GM21619 (cell line): ENCODE measurements at regions not wholly inside any gene's neighbourhood (a gene's known extent, or its start where the extent isn't known, plus 50 kb on each side); places are given as distances from the start of the nearest gene placed in this dataset.
"Not testable (repeated sequence)": the region's sequence is repeated elsewhere in the genome, so short reads cannot be mapped to it uniquely, and the experiment has no call there.

ENCODE experiments used
- ATAC-seq: cut with Tn5 transposase; IDR thresholded peaks from one replicate; pipeline ENCODE4 v1.9.1; 2021; ENCODE audit not compliant: unreplicated experiment

DNA sequence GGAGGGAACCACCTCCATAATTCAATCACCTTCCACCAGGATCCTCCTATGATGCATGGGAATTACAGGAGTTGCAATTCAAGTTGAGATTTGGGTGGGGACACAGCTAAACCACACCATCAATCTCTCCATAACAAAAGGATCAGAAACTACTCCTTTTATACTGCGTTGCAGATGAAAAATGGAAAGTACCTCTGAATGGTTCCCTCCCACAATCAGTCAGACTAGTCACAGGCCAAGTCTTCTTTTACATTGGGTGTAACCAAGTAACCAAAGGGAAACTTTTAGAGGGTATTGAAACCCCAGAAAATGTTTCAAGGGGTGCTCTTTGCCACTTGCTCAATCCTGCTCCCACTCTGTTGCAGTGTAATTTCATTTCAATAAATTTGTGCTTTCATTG lies 504.3 kb upstream of the CNTN3 start:
- no peak for ATAC-seq

DNA sequence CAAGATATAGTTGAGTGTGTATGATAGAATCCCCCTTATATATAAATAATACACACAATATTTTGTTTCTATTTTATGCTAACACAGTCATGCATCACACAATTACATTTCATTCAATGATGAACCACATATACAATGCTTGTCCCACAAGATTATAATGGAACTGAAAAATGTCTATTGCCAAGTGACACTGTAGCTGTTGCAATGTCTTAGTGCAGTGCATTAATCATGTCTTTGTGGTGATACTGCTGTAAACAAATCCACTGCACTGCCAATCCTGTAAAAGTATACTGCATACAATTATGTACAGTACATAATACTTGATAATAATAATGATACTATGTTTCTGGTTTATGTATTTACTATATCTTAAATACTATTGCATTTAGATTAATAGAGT lies 512.1 kb upstream of the CNTN3 start:
- ATAC-seq, result no peak

DNA sequence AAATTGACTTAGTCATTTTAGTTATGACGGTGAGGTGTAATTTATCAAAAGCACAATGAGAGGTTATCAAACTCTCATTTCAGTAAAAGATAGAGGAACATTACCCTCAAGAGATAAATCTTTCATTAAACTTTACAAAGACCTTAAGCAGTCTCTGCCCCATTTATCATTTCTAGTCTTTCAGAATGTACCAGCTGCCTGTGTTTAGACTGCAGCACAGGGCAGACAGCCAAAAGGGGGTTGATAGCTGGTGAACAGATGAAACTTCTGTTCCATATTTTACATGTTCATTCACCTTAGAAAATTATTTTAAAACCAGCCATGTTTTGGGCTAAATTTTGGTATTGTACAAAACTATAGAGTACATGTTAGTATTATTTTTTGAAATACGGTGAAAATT lies 514.6 kb upstream of the CNTN3 start:
- no peak for ATAC-seq

DNA sequence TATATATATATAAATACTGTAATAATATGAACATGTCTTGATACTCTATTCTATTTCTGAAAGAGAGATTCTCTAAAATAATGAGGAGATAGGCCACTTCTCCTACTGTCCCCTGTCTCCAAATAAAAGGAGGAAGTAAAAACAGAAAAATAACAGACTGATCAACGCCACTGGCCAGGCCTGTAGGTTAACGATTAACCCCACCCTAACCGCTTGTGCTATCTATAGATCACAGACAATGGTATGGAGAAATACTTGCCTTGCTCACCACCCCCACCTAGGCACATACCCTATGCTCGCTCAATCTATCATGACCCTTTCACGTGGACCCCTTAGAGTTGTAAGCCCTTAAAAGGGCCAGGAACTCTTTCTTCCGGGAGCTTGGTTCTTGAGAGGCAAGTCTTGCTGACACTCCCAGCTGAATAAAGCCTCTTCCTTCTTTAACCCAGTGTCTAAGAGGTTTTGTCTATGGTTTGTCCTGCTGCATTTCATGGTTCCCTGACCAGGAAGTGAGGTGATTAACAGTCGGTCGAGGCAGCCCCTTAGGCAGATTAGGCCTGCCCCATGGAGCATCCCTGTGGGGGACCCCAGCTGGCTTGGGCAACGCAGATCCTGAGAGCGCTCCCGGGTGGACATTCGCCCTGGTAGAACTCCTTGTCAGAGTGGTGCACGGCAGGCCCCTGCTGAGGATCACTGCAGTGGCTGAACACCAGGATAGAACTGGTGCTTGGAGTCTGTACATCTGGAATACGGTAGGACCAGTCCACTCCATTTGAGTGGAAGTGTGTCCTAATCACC lies 521.8 kb upstream of the CNTN3 start:
- no peak for ATAC-seq

DNA sequence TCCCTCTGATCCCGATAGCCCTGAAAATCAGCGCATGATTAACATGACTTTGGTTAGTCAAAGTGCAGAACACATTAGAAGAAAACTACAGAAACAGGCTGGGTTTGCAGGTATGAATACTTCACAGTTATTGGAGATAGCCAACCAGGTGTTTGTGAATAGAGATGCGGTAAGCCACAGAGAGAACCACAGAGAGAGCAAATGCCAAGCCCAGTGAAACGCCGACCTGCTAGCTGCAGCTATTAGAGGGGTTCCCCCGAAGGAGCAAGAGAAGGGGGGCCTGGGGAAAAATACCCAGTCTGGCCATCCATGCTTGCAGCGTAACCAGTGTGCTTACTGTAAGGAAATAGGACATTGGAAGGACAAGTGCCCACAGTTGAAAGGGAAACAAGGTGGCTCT lies 523.9 kb upstream of the CNTN3 start:
- no peak for ATAC-seq

DNA sequence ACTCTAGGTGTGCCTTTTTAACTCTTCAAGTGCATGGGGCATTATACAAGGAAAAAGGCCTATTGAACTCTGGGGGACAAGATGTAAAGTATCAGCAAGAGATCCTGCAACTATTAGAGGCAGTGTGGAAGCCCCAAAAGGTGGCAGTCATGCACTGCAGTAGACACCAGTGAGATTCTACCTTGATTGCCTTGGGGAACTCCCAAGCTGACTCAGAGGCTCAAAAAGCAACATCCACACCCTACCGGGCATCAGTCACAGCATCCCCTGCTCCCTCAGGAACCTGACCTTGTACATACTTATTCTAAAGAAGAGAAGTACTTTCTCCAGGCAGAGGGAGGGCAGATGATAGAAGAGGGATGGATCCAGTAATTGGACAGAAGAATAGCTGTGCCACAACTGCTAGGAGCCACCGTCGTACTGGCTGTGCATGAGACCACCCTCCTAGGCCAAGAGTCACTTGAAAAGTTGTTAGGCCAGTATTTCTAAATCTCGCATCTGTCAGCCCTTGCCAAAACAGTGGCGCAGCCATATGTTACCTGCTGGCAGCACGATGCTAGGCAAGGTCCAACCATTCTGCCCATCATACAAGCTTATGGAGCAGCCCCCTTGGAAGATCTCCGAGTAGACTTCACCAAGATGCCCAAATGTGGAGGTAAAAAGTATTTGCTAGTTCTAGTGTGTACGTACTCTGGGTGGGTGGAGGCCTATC lies 523.1 kb upstream of the FRG2C start:
- no peak for ATAC-seq

DNA sequence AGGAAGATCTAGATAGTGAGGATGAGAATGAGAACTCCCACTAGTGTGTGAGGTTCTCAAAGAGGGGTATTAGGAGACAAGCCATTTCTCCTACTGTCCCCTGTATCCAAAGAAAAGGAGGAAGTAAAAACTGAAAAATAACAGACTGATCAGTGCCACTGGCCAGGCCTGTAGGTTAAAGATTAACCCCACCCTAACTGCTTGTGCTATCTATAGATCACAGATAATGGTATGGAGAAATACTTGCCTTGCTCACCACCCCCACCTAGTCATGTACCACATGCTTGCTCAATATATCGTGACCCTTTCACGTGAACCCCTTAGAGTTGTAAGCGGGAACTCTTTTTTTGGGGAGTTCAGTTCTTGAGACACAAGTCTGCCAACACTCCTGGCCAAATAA lies 519.7 kb upstream of the FRG2C start:
- no peak for ATAC-seq

DNA sequence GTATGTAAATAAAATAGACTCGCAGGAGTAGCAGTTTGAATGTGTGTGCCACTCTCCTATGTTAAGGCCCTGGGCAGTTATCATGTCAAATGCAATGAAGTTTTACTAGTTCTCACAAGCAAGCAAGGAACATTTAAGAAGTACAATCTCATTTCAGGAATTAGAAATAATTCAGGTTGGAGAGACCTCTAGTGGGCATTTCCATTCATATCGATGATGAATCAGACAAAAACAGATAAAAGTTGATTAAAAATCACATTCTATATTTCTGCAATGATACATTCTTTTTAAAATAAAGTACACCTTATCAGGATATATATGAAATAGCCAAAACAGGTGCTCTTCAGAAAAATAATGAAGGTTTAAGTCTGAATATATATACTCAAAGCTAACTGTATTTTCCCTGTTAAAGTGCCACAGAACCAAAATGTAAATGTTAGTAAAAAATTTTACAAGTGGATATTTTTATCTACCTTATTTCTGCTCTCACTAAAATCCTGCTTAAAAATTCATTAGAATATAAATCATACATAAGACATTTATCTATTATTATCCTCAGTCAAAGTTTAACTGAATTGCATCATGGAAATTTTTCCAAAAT lies 492.4 kb upstream of the FRG2C start:
- no peak for ATAC-seq

DNA sequence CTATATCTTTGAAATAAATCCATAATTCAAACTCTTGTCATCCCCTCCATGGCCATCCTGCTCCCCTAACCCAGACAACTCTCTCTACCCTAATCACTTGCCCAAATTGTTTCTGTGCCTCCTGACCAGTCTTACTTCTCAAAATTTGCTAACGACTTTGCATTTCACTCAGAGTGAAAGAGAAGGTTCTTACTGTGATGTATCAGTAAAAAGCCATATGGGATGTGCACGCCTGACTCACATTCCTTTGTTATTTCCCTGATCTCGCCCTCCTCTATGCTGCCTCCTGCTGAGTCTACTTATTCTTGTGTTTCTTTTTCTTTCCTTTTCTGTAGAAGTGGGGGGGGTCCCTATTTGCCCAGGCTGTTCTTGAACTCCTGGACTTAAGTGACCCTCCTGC lies 487.2 kb upstream of the FRG2C start:
- no peak for ATAC-seq

DNA sequence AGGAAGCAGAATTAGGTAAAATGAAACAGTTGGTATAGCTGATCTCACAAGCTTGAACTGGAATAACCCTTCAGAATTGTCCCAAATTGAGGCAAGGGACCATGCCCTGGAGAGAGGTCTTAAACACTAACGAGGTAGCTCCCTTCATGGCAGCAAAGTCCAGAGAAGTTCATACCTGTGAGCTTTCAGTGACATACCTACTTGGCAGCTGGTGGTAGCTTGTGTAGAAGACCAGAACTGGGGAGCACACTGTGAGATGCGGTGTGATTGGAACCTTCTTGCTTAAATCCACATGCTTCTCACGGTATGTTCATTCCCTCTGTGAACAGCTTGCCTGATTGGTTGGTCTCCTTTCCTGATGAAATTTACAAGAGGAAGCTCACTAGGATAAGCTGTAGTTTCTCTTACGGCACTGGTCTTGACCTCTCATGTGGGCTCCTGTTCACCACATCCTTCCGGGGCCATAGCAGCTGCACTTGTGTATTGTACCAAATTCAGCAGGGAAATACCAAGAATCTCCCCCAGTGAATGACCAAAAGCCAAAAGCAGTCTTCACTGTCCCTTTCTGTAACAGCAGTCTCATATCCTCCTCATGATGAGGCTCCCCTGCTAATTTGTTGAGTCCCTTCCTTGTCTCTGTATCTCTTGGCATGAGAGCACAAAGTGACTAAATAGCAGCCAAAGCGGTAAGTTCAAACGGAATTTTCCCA lies 483.7 kb upstream of the FRG2C start:
- peak; percentile 67 for ATAC-seq

DNA sequence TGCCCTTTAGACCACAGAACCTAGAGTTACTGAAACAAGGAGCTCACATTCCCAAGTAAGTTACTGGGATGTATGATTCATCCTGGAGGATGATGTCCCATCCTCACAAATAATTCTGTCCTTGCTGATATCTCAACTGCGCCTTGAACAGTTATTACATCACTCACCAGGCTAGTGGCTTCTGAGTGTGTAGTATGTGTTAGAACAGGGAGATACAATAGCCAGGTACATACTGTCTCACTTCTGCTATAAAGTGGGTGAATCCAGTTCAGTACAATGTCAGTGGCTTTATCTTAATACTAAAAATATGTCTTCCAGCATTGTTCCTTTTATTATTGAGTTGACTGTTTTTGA lies 483.2 kb upstream of the FRG2C start:
- no peak for ATAC-seq

DNA sequence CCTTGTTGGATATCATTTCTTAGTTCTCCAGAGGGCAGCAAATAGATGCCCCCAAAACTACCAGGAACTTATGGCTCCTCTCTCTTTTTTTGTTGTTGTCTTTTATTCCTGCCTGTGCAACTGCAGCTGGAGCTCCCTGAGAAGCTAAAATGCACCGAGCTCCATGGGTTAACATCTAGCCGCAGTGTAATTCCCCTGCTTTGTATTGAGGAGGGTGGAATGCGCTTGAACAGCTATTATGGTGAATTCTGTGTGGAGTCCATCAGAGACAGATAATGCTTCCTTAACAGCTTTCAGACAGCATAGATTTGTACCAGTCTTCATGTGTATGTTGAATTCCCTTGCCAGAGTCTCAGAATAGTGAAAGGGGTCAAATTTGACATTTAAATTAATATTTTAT lies 475.2 kb upstream of the FRG2C start:
- no peak for ATAC-seq

DNA sequence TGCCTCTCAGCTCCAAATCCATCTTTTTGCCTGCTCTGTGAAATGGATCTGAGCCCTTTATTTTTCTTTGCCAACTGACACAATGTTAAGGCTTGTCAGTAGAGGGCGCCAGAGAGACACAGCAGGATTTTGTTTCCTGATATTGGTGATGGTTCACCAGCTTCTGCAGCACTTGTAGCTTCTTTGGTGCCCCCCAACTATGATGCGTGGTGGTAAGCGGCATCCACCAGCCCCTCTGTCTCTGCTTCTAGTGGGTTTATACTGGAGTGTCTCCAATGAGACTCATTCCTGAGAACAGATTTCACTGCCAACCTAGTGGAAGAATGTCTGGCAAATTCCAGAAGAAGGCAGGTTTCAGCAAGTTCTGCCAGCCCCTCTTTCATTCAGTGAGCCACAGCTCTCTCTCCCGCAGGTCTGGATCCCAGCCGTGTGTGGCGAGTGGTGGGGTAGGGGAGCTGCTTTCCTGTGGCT lies 471.9 kb upstream of the FRG2C start:
- ATAC-seq, result peak; percentile 69

DNA sequence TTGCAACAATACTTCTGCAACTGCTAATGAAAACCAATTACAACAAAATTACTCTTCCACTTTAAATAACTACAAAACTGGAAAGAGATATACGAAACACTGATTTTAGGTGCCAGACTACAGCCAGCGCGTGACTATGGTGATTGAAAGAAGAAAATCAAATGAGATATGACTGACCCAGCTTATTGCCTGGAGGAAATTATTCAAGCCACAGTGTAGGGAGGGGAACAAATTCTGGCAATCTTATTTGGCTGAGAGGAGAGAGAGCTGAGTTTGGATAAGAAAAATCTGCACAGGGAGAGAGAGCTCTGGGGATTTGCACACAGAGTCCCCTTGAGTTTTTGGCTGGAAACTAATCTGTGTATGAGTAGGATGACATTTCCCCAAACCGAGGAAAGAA lies 470.3 kb upstream of the FRG2C start:
- ATAC-seq, result no peak

DNA sequence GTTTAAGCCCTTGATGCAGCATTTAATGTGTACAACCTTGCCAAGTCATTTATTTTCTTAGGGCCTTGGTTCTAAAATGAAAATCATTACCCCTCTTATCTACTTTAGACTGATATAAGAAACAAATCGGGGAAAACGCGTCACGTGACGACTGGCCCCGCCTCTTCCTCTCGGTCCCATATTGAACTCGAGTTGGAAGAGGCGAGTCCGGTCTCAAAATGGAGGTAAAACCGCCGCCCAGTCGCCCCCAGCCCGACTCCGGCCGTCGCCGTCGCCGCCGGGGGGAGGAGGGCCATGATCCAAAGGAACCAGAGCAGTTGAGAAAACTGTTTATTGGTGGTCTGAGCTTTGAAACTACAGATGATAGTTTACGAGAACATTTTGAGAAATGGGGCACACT lies 449.8 kb upstream of the FRG2C start:
- ATAC-seq, result not testable (repeated sequence)

DNA sequence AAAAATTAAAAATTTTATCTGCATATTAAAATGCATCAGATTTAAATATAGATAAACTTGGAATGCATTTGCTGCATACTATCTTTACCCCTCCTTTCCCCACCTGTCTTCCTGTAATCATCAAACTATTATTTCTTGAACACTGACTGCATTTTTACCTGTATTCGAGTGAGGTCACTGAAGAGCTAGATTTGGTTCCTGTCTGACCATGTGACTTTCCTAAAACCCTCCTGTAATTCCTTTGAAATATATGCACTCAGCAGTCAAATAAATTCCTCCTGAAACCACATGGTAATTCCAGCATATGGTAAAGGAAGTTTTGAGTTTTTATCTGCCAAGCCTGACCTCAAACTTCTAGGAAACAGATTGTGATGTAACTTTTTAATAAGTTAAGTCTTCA lies 445.6 kb upstream of the FRG2C start:
- no peak for ATAC-seq

DNA sequence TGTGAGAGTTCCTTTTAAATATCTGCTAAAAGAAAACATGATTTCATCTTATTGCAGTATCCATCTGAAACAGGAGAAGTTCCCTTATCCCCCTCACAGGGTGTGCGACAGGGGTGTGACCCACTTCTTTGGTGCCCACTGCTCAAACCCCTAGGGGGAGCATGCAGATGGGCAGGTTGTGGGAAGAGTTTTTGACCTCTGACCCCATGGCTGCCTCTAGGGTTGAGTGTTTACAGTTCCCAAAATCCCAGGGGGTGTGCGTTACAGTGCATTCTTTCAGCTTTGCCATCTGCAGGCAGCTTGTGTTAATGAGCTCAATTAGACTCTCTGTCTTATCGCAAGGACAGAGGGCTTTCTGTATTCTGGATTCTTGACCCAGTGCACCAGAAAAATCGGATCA lies 443.2 kb upstream of the FRG2C start:
- no peak for ATAC-seq

DNA sequence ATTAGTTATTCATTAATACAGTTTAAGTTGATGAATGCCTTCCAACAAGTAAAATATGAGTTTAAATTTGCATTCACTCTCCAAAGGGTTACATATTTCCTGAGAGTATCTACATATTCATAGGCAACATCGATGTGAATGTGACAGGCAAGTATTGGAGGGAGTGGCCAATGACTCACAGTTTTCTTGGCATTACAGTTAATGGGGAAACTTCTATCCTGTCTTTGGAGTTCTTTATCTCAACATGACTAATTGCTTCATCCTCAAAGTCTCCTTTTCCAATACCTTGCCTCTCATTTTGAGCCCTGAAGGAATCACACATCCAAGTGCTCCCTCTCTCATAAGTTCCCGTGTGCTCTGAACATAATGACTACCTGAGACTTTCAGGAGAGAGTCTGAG lies 439.7 kb upstream of the FRG2C start:
- ATAC-seq, result no peak

DNA sequence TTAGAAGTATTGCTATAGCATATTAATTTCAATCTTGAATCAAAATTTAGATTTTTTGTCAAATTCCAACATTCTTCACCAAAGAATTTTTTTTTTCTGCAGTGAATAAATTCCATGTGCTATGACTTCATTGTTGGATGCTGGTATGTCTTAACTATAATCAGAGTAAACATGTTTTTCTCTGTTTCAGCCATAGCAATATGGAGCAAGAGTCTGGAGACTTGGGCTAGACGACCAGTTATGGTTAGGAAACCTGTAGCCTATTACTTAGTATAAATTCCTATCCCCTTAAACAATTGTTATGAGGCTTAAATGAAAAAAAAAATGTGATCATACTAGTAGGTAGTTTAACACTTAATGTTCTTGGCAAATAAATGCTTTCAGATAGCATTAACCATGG lies 431.9 kb upstream of the FRG2C start:
- ATAC-seq, result no peak

DNA sequence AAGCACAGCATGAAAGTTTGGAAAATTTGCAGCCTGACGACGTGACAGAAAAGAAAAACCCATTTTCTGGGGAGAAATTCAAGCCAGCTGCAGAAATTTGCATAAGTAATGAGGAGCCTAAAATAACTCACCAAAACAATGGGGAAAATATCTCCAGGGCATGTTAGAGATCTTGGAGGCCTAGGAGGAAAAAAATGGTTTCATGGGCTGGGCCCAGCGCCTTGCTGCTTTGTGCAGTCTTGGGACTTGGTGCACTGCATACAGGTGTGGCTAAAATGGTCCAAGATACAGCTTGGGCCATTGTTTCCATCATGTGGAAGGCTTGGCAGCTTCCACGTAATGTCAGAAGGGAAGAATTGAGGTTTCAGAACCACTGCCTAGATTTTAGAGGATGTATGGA lies 428.5 kb upstream of the FRG2C start:
- ATAC-seq, result no peak

DNA sequence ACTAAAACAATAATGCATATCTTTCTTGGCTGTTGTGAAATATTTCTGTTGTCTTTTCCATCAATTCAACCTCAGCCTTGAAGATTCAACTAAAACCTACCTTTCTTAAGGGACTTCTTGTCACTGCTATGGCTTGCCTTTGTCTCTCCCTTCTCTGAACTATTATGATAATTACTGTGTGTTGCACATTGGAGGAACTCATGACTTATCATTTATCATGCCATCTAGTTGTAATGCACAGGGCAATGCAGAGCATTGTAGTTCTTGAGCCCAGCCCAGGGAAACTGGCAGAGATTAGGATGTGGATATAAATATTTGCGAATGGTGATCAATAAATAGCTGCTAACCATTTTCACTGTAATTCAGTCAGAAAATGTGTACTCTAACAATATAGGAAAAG lies 427.1 kb upstream of the FRG2C start:
- ATAC-seq, result no peak

DNA sequence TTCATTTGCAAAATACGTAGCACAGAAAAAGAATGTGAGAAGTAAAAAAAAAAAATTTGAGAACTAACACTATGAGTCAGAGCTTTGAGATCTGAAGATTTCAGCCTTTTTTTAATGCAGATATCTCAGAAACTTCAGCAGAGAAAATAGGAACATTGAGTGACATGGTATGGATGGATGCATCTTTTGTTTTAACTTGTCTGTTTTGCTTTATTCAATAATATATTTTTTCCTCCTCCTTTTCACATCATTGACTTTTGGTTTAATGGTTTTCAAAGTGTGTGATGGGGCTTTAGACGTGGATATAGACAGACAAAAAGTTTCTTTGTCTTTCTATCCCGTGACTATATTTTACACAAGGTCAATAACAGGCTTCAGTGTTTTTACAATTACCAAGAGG lies 426.7 kb upstream of the FRG2C start:
- no peak for ATAC-seq
